ENCODE measurements at regions not wholly inside any gene's neighbourhood (a gene's known extent, or its start where the extent isn't known, plus 50 kb on each side); places are given as distances from the start of the nearest gene placed in this dataset.
"Not testable (repeated sequence)": the region's sequence is repeated elsewhere in the genome, so short reads cannot be mapped to it uniquely, and the experiment has no call there.

DNA sequence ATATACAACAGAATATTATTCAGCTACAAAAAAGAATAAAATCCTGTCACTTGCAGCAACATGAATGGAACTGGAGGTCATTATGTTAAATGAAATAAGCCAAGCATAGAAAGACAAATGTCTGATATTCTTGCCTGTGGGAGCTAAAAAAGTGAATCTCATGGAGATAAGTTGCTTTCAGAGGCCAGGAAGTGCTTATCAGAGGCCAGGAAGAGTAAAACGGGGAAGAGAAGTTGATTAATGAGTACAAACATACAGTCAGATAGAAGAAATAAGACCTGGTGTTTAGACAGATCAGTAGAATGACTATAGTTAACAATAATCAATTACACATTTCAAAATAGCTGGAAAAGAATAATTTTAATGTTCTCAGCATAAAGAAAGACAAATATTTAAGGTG lies 54.4 kb upstream of the CPHXL start:
- no peak for DNase-seq

DNA sequence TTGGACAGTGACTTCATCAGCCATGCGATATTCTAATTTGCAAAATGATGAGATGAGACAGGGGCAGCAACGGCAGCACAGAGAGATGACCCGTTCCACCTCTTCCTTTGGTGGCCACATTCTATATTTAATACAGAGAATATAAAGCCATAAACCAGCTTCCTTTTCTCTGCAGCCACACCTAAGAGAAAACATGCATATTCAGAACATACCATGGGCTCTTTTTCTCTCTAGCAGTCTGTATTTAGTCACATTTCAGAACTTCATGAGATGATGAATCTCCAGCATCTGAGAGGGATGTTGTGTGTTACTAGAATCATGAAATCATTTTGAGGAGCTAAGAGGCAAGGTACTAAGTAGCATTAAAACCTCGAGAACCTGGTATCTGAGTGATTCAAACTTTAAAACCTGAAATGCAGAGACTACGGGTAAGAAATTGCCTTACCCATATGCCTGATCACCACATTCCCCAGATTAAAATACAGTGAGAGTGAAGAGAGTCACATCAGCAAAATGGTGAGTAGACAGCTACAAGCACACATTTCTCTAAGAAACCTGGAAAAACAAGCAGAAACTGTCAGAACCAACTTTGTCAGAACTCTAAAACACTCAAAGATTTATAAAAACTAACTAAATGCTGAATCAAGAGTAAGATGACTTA lies 55.5 kb upstream of the CPHXL start:
- DNase-seq: no peak

DNA sequence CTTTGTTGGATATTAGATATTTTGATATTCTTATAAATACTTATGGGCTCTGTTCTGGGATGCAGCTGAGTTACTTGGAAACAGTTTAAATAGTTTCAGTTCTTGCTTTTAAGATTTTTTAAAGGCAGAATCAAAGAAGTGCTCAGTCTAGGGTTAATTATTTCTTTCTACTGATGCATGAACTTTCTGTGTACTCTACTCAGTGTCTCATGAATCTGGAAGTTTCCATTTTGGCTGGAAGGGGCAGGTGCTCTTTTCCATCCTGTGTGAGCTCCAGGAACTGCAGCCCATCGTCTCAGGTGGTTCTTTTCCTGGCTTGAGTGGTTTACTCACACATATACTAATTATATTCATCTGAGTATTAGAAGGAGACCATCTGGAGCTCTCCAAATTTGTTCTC lies 61.1 kb upstream of the CPHXL start:
- no peak for DNase-seq

GRCh38 chr16:75789237-75789636 lies 62.9 kb upstream of the CPHXL start:
- DNase-seq: peak; percentile 47

DNA sequence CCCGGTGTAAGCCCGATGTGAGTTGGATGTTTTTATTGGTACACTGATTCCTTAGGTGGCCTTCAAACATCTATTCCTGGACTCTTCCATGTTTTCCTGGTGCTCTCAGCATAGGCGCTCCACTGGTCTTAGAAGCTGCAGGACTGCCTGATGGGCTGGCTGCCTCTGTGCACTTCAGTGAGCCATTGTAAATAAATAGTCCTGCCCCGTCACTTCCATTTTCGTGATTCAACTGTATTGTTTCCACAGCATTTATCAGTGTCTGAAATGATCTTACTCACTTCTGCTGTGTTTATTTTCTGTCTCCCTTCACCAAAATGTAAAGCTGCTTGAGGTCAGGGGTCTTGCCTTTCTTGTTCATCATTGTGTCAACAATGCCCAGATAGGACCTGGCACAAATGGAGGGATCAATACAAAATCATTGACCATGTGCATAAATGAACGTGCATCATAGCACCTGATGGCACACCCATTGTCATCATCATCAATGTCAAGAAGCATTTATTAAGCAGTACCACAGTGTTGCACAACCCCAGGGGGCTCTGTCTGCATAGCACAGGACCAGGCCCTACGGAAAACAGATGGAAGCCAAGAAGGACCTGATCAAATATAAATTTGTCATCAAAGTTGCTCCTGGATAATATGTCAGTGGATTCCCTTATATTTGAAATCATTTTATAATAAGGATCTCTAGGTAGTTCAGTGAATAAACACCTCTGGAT lies 66.6 kb upstream of the CPHXL start:
- no peak for DNase-seq

DNA sequence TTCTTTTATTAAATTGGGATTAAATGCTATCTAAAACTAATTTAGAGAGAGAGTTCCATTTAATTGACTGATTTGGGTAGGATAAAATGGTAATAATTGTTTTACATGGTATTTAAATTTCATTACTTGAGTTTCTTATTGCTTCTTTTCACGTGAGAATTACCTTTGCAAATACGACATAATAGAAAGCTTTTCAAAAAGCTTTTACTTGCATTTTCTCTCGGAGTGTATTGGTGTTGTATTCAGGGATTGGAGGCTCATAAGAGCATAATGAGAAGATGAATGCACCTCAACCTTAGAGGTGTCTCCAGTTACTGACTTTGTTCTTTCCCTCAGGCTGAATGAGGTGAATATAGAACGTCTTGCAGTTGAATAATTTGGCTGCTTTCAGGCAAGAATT lies 67.4 kb upstream of the CPHXL start:
- DNase-seq: no peak

DNA sequence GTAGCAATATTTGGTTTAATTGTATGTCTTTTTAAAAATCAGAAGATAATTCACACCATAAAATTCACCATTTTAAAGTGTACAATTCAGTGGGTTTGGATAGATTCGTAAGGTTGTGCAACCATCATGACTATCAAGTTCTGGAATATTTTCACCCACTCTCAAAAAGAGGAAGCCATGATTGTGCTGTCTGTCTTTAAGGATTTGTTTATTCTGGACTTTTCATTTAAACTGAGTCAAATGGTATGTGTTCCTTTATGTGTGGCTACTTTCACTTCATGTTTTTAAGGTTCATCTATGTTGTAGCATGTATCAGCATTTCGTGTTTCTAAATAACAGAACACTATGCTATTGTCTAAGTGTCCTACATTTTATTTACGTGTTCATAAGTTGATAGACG lies 68.1 kb upstream of the CPHXL start:
- DNase-seq: no peak

GRCh38 chr16:75798714-75799113 lies 72.4 kb upstream of the CPHXL start:
- no peak for DNase-seq

DNA sequence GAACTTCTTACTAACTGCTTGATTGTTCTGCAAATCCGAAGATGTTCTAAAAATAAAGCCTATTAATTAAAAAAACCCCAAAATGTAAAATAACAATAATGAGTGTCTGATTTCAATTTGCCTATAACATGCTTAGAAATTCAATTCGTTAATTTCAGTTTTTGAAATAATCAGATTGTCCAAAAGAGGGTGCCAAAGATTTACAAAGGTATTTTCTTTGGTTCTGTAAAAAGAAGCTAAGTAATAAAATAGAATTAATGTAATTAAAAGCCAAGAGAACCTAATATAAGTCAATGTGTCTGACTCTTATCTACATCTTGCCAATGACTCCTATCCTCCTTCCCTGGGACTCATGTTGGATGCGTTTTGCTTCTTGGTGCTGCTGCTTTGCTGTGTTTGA lies 75.0 kb upstream of the CPHXL start:
- no peak for DNase-seq

DNA sequence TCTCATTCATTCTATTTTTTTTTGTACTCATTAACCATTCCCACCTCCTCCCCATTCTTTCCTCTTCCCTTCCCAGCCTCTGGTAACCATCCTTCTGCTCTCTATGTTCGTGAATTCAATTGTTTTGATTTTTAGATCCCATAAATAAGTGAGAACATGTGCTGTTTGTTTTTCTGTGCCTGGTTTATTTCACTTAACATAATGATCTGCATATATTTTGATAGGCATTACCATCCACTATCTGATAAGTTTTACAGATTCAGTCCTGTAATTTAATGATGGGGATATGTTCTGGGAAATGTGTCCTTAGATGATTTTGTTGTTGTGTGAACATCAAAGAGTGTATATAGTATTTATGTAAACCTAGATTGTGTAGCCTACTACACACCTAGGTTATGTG lies 77.5 kb upstream of the CPHXL start:
- DNase-seq: no peak

GRCh38 chr16:75804368-75804767 lies 78.1 kb upstream of the CPHXL start:
- no peak for DNase-seq

DNA sequence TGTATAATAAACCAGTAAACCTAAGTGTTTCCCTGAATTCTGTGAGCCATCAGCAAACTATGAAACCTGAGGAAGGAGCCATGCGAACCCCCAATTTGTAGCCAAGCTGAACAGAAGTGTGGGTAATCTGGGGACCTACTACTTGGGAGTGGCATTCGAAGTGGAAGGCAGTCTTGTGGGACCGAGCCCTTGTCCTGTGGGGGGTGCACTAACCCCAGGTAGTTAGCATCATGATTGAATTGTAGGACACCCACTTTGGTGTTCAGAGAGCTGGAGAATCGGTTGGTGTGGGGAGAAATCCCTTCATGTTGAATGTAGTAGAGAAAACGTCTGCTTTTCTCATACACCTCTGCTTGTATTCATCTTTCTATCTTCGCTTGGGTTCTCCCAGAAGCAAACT lies 79.7 kb upstream of the CPHXL start:
- no peak for DNase-seq

DNA sequence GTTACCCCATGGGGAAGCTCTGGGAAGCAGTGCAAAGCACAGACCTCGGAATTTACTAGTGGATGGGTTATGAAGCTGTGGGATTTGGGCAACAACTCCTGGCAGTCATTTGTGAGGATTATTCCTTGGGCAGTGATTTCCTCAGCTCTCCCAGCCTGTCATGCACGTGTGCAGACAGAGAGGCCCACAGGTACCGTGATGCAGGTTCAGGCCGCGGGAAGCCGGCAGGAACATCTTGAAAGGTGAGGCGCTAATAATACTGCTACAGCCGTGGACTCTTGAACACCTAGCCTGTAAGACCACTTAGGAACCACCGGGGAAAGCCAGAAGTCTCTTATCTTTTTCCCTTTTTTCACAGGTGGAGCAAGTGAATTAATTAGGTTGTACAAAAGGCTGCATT lies 80.2 kb upstream of the CPHXL start:
- DNase-seq: no peak

DNA sequence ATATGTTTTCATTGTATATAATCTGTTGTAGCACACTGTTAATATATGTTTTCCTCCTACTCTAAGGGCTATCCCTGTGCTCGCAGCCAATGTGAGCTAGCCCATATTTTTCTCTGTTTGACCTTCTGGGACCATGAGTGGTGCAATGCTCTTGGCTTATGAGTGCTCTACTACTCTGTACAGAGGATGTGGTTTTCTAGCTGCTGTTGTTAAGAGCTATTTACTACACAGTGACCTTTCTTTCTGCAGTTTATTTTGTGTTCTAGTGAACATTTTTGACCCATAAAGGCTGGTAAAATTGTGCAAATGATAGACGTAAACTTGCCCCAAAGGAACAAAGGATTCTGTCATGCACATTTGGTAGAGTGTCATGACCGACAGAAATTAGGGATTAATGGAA lies 84.1 kb upstream of the CPHXL start:
- no peak for DNase-seq

DNA sequence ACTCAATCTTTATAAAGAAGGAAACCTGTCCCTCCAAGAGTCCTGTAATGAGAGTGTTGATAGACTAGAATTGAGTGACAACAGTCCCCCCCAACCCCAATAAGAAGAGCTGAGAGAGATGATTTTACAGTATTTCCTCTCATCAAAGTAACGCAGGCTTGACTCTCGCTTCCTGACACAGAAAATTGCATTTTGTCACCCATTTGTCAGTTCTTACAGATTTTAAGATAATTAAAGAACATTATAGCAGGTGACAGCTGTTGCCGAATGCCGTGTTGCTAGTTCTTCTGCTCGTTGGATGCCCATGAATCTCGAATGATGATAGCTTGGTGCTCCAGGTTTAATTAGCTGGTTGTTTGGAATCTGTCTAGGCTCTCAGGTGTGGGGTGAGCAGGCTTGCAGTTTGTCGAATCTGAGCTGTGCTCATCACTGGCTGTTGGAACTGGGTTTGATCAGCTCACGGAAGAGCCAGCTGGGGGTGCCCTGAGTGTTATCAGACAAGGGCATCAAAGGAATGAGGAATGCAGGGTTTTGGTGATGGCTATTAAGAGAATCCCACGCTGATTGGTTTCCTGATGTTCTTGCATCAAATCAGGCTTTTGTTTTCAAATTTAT lies 84.8 kb upstream of the CPHXL start:
- DNase-seq: no peak

GRCh38 chr16:75818491-75818890 lies 92.2 kb upstream of the CPHXL start:
- DNase-seq: no peak

DNA sequence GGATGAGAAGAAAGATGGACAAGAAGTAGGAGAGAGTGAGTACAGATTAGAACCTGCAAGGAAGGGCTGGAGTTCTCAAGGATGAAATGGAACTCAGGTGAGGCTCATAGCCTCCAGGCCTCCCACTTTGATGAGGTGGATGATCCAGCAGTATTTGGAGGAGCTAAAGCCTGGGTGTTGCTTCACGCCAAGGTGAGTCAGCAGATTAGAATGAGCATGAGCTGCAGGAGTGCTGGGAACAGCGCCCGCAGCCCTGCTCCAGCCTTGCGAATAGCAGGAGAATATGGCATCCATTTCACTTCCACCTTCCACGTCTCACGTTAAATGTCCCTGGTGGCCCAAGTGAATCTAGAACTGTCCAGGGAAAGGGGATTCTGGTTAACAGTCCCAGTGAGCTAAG lies 94.4 kb upstream of the CPHXL start:
- DNase-seq: no peak

GRCh38 chr16:75821117-75821516 lies 94.8 kb upstream of the CPHXL start:
- no peak for DNase-seq

DNA sequence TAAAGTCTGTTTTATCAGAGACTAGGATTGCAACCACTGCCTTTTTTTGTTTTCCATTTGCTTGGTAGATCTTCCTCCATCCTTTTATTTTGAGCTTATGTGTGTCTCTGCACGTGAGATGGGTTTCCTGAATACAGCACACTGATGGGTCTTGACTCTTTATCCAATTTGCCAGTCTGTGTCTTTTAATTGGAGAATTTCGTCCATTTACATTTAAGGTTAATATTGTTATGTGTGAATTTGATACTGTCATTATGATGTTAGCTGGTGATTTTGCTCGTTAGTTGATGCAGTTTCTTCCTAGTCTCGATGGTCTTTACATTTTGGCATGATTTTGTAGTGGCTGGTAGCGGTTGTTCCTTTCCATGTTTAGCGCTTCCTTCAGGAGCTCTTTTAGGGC lies 99.5 kb upstream of the CPHXL start:
- DNase-seq: not testable (repeated sequence)

DNA sequence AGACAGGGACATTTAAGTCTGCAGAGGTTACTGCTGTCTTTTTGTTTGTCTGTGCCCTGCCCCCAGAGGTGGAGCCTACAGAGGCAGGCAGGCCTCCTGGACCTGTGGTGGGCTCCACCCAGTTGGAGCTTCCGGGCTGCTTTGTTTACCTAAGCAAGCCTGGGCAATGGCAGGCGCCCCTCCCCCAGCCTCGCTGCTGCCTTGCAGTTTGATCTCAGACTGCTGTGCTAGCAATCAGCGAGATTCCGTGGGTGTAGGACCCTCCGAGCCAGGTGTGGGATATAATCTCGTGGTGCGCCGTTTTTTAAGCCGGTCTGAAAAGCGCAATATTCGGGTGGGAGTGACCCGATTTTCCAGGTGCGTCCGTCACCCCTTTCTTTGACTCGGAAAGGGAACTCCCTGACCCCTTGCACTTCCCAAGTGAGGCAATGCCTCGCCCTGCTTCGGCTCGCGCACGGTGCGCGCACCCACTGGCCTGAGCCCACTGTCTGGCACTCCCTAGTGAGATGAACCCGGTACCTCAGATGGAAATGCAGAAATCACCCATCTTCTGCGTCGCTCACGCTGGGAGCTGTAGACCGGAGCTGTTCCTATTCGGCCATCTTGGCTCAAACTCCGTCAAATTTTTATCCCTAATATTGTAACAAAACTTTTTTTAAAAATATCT lies 101.2 kb upstream of the CPHXL start:
- not testable (repeated sequence) for DNase-seq

DNA sequence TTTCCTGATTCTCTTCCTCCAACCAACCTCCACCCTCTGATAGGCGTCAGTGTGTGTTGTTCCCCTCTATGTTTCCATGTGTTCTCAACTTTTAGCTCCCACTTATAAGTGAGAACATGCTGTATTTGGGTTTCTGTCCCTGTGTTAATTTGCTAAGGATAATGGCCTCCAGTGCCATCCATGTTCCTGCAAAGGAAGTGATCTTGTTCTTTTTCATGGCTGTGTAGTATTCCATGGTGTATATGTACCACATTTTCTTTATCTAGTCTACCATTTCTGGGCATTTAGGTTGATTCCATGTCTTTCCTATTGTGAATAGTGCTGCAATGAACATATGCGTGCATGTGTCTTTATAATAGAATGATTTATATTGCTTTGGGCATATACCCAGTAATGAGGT lies 107.1 kb upstream of the CPHXL start:
- not testable (repeated sequence) for DNase-seq

GRCh38 chr16:75836347-75837010 lies 110.2 kb upstream of the CPHXL start:
- DNase-seq: no peak

DNA sequence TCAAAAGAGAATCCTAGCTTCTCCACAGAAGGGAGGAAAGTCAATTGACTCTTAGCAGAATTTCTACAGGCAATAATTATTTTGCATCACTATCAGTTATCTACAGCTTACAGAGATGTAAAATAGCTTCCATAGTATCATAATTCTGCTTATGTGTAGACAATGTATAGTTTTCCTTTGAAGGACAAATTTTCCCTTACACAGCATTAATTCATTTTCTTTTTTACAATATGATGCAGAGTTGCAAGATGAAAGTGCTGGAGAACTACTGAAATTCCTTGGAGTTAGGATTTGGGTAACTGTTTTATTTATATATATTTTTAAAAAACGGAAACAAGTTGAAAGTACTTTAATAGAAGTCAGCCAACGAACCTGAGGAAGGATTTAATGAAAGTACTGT lies 111.0 kb upstream of the CPHXL start:
- DNase-seq: no peak
